ENCODE measurements at regions not wholly inside any gene's neighbourhood (a gene's known extent, or its start where the extent isn't known, plus 50 kb on each side); places are given as distances from the start of the nearest gene placed in this dataset.

- ChIA-PET POLR2A (no interaction called here), CTCF (interaction anchor here (1.2 kb wide), 1 partner anchor 9 kb away, joined by 6 read pairs; no protein-coding TSS in a partner anchor)
- no peak for TF ChIP-seq CTCF (IDR thresholded peaks at IDR 0.05; ENCODE audit: control extremely low read depth, extremely low read depth, low read depth, missing control alignments)
Observed at GRCh38 chr6:11920566-11920965, 91.5 kb upstream of the HIVEP1 start.

GRCh38 chr6:11919771-11920440 is 92.2 kb upstream of the HIVEP1 start:
- POLR2A ChIA-PET = no interaction called here
- CTCF ChIA-PET = interaction anchor here (1.1 kb wide), 1 partner anchor 40 kb away, joined by 3 read pairs; no protein-coding TSS in a partner anchor
- DNase-seq (ENCODE audit: extremely low spot score) = no peak
- no peak for TF ChIP-seq CTCF (IDR thresholded peaks at IDR 0.05; ENCODE audit: control extremely low read depth, extremely low read depth, low read depth, missing control alignments)

More at GRCh38 chr6:11920566-11920965, 91.5 kb upstream of the HIVEP1 start:
- DNase-seq (ENCODE audit: extremely low spot score) = no peak

GRCh38 chr6:11918739-11919605 is 93.1 kb upstream of the HIVEP1 start:
- CTCF ChIA-PET = interaction anchor here (1.1 kb wide), 1 partner anchor 39 kb away, joined by 3 read pairs; no protein-coding TSS in a partner anchor

GRCh38 chr6:11917951-11918738 is 94.0 kb upstream of the HIVEP1 start:
- POLR2A ChIA-PET = no interaction called here
- no peak for TF ChIP-seq CTCF (IDR thresholded peaks at IDR 0.05; ENCODE audit: control extremely low read depth, extremely low read depth, low read depth, missing control alignments)
- DNase-seq (ENCODE audit: extremely low spot score) = no peak
- CTCF ChIA-PET = interaction anchor here (1.1 kb wide), 1 partner anchor 38 kb away, joined by 3 read pairs; no protein-coding TSS in a partner anchor

More at GRCh38 chr6:11918739-11919605, 93.1 kb upstream of the HIVEP1 start:
- POLR2A ChIA-PET = no interaction called here
- no peak for DNase-seq (ENCODE audit: extremely low spot score)
- no peak for TF ChIP-seq CTCF (IDR thresholded peaks at IDR 0.05; ENCODE audit: control extremely low read depth, extremely low read depth, low read depth, missing control alignments)

GRCh38 chr6:11912420-11912819 is 99.7 kb upstream of the HIVEP1 start:
- no peak for DNase-seq (ENCODE audit: extremely low spot score)
- no peak for TF ChIP-seq CTCF (IDR thresholded peaks at IDR 0.05; ENCODE audit: control extremely low read depth, extremely low read depth, low read depth, missing control alignments)
- ChIA-PET POLR2A (no interaction called here), CTCF (interaction anchor here (1.8 to 2.0 kb wide), 3 partner anchors 8 to 127 kb away, joined by 4 to 6 read pairs (median 5); no protein-coding TSS in a partner anchor)

- DNase-seq (ENCODE audit: extremely low spot score) = no peak
- POLR2A ChIA-PET = no interaction called here
- CTCF ChIA-PET = interaction anchor here (1.8 to 2.0 kb wide), 3 partner anchors 9 to 127 kb away, joined by 4 to 6 read pairs (median 5); no protein-coding TSS in a partner anchor
- TF ChIP-seq CTCF (IDR thresholded peaks at IDR 0.05; ENCODE audit: control extremely low read depth, extremely low read depth, low read depth, missing control alignments) = no peak
Observed at GRCh38 chr6:11911538-11911937, 100.6 kb upstream of the HIVEP1 start.

All from GM10248 (cell line).